ENCODE measurements at regions not wholly inside any gene's neighbourhood (a gene's known extent, or its start where the extent isn't known, plus 50 kb on each side); places are given as distances from the start of the nearest gene placed in this dataset.

DNA sequence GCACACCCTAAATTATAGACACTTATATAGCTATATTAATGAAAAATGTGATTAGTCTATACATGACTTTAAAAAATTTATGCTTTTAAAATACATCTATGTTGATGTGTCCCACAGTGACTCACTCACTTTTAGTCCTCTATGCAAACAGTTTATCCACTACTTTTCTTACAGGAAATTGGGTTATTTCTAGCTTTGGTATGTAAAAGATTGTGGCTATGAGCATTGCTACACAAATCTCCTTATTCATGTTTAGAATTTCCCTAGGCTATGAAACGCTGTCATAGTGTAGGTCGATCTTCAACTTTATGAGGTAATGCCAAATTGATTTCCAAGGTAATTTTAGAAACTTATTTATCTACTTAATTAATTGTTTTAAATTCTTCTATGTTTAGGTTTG, 687.4 kb downstream of the PRR16 start:
- H3K4me3 ChIP-seq (ENCODE audit: low read length): no peak overlapping the region
- DNase-seq (ENCODE audit: low read depth, low spot score): no peak

DNA sequence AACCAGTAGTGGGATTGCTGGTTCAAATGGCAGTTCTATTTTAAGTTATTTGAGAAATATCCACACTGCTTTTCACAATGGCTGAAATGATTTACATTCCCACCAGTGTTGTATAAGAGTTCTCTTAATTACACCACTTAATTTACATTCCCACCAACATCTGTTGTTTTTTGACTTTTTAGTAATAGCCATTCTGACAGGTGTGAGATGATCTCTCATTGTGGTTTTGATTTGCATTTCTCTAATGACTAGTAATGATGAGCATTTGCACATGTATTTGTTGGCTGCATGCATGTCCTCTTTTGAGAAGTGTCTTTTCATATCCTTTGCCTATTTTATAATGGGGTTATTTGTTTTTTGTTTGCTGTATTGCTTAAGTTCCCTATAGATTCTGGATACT, 688.3 kb downstream of the PRR16 start:
- no peak for DNase-seq (ENCODE audit: low read depth, low spot score)
- no peak overlapping the region for H3K4me3 ChIP-seq (ENCODE audit: low read length)

DNA sequence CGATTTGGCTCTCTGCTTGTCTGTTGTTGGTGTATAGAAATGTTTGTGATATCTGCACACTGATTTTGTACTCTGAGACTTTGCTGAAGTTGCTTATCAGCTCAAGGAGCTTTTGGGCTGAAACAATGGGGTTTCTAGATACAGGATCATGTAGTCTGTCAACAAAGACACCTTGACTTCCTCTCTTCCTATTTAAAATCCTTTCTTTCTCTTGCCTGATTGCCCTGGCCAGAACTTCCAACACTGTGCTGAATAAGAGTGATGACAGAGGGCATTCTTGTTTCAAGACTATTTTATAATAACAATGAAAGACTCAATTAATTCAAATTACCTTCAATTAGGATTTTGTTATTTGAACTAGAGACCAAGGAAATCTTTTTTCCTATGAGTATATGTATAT, 692.5 kb downstream of the PRR16 start:
- DNase-seq (ENCODE audit: low read depth, low spot score): no peak
- H3K4me3 ChIP-seq (ENCODE audit: low read length): no peak overlapping the region

DNA sequence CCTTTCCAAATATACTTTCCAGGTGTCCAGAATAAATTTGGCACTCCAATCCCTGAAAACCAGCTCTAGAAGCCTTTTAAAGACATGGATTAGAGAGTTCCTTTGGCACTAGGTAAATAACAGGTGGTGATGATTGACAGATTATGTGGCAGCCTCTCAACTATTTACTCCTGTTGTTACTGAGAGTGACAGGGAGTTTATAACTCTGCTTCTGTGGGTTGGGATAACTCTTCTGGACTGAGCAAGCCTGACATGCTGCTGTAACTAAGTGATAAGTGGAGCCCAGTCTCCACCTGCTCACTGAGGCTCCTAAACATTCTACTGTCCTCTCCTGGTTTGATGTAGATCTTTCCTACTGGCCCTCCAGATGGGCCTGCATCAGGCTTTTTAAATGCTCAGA, 693.2 kb upstream of the FTMT start:
- DNase-seq (ENCODE audit: low read depth, low spot score): no peak
- H3K4me3 ChIP-seq (ENCODE audit: low read length): no peak overlapping the region

DNA sequence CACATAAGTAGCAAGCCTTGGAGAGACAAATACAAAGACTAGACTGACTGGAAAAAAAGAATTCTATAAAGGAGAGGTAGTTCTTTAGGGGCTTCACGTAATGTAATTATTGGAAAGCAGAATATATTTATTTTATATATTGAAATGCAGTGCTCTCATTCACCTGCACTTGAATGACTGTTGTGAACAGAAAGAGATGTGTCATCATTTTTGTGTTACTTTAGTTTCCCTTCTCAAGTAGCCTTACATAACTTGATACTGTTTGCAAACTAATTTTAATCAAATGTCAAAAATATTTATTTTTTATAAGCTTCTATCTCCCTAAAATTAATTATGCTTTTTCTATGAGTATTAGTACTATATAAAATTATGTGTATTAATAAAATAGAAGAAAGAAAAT, 691.1 kb upstream of the FTMT start:
- DNase-seq (ENCODE audit: low read depth, low spot score): no peak
- no peak overlapping the region for H3K4me3 ChIP-seq (ENCODE audit: low read length)

DNA sequence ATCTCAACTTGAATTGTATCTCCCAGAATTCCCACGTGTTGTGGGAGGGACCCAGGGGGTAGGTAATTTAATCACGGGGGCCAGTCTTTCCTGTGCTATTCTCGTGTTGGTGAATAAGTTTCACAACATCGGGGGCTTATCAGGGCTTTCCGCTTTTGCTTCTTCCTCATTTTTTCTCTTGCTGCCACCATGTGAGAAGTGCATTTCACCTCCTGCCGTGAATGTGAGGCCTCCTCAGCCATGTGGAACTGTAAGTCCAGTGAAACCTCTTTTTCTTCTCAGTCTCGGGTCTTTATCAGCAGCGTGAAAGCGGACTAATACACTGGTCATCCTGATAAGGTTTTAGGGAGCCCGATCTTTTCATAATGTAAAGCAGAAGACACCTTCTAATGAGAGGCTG, 687.0 kb upstream of the FTMT start:
- H3K4me3 ChIP-seq (ENCODE audit: low read length): no peak overlapping the region
- DNase-seq (ENCODE audit: low read depth, low spot score): no peak

DNA sequence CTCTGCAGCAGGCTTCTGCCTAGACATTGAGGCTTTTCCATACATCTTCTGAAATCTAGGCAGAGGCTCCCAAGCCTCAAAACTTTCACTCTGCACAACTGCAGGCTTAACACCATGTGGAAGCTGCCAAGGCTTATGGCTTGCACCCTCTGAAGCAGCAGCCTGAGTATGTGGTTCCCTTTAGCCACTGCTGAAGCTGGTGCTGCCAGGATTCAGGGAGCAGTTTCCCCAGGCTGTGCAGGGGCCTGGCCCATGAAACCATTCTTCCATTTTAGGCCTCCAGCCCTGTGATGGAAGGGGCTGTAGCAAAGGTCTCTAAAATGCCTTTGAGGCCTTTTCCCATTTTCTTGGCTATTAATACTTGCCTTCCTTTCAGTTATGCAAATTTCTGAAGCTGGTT, 680.3 kb upstream of the FTMT start:
- H3K4me3 ChIP-seq (ENCODE audit: low read length): no peak overlapping the region
- DNase-seq (ENCODE audit: low read depth, low spot score): no peak

DNA sequence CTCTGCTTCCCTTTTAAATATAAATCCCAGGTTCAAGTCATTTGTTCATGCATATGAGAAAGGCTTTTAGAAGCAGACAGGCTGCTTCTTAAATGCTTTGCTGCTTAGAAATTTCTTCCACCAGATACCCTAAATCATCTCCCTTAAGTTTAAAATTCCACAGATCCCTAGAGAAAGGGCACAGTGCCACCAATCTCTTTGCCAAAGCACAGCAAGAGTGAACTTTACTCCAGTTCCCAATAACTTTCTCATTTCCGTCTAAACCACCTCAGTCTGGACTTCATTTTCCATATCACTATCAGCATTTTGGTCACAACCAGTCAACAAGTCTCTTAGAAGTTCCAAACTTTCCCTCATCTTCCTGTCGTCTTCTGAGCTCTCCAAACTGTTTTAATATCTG, 679.8 kb upstream of the FTMT start:
- no peak overlapping the region for H3K4me3 ChIP-seq (ENCODE audit: low read length)
- DNase-seq (ENCODE audit: low read depth, low spot score): no peak

DNA sequence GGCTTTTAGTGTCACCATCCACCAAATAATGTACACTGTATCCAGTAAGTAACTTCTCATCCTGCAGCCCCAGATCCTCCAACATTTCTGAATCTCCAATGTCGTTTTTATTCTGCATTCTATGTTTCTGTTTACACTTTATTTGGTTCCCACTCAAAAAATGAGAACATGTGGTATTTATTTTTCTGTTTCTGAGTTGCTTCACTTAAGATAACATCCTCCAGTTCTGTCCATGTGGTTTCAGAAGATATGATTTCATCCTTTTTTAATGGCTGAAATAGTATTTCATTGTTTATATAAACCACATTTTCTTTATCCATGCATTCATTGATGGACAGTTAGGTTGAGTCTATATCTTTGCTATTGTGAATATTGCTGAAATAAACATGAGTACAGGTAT, 677.3 kb upstream of the FTMT start:
- H3K4me3 ChIP-seq (ENCODE audit: low read length): no peak overlapping the region
- no peak for DNase-seq (ENCODE audit: low read depth, low spot score)

DNA sequence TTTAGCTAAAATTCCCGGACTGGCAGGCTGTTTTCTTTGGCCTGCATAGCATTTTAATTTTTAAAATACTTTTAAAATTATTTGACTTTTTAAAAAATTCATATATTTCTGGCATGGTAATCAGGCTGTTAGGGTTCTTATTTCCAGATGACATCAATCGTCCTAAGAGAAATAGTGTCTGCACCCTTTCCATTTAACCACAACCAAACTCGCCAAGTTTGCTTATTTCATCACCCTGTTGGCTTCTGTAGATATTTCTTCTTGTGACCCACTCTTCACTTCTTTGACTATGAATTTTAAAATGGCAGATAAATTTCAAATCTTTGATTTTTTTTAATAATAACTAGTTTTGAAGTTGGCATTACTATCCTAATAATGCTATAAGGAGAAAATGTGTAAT, 675.7 kb upstream of the FTMT start:
- no peak for DNase-seq (ENCODE audit: low read depth, low spot score)
- no peak overlapping the region for H3K4me3 ChIP-seq (ENCODE audit: low read length)

DNA sequence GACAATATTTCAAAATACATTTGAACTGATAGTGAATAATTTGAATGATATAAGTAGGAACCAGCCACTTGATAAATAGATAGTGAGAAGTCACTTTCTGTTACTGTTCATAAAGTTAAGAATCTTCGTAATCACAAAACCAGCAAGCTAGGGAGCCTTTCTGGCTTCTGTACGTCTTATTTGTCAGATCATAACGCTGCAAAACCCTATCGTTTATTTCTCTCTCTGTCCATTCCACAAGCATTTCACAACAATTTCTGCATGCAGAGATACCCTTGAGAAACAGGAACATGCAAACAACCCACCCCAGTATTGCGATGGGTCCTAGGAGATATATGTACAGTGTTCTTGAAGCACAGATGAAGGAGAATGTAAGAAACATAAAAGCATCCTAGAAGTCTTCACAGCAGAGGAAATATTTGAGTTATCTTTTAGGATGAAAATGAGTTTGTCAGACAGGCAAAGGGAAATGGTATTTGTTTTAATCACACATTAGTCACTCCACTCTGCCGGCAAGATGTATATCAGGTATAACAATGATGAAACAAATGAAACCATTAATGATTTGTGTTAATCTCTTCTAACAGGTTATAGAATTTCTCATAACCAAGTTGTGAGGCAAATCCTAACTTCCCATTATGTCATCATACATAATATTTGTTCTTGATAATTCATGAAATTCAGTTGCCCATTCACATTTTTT, 668.7 kb upstream of the FTMT start:
- no peak for DNase-seq (ENCODE audit: low read depth, low spot score)
- no peak overlapping the region for H3K4me3 ChIP-seq (ENCODE audit: low read length)

DNA sequence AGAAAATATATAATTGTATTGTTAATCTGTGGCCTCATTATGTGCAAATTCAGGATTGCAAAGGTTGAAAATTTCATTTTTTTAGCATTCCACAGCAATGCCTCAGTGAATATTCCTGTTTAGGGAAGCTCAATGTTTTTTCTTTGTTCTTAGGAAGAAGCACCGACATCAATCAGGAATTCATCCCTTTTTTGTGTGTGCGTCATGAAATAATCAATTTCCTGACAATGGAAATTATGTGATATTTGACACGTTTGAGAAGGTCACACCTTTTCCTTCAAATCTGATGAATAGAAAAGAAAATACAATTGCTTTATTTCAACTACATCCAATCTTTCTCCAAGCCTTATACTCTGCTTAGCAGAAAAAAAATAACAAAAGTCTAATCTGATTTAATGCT, 662.8 kb upstream of the FTMT start:
- H3K4me3 ChIP-seq (ENCODE audit: low read length): no peak overlapping the region
- DNase-seq (ENCODE audit: low read depth, low spot score): no peak

DNA sequence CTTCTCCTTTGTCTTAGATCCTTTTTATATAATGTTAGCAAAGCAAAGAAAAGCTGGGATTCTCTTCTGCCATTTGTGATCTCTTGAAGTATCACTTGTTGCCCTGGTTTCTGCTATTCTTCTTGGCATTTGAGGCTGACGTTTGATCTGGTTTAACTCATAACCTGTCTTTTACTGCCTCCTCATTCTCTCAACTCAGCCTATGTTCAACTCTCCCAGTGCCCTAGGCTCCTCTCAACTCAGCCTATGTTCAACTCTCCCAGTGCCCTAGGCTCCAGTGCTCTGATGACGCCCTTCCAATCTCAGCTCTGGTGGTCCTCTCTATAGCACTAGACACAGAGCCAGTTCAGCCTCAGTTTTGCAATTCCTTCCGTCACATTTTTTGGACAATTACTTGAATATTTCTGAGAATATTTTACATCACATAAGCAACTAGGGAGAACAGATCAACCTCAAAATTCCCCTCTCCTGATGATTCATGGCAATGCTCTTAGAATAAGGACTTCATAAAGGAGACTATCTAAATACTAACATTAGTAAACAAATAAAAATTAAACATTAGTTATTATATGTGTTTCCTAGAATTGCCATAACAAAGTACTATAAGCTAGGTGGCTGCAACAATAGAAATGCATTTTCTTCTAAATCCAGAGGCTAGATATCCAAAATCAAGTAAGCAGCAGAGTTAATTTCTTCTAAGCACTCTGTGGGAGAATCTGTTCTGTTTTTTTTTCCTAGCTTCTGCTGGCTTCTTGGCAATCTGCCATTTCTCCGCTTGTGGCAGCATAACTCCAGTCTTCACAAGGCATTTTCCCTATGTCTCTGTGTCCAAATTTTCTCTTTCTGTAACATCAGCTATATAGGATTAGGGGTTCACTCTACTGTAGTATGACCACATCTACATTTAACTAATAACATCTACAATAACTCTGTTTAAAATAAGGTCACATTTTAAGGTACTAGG, 662.1 kb upstream of the FTMT start:
- H3K4me3 ChIP-seq (ENCODE audit: low read length): no peak overlapping the region
- DNase-seq (ENCODE audit: low read depth, low spot score): no peak

DNA sequence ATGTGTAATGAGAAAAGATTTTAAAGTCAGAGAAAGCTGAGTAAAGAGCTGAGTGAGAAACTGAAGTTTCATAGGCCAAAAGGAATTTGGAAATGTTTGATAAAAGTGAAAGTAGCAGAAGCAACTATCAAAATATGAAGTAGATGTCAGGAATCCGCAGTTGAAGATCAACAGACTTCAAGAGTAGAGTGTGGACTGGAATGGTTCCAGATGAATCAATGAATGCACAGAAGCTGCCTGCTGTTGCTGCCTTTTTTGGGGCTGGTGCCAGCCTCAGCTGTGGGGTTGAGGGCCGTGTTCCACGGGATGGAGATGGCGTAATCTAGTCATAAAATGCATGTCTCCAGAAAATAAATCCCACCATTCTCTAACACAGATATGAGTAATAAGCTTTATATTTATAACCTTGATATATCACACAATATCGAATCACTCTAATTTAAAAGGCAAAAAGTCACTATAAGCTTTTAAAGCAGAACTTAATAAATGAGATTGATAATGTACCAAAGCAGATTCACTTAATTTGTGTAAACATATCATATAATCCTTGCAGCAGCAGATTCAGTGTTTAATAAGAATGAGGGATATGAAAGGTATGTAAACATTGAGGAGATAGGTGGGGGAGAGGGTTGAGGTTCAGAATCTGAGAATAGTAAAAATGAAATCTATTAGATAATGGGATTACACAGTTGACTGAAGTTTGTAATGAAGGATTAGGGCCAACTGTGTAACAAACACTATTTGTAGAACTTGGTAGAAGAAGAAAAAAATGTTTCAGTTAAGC, 652.3 kb upstream of the FTMT start:
- H3K4me3 ChIP-seq (ENCODE audit: low read length): no peak overlapping the region
- DNase-seq (ENCODE audit: low read depth, low spot score): no peak

DNA sequence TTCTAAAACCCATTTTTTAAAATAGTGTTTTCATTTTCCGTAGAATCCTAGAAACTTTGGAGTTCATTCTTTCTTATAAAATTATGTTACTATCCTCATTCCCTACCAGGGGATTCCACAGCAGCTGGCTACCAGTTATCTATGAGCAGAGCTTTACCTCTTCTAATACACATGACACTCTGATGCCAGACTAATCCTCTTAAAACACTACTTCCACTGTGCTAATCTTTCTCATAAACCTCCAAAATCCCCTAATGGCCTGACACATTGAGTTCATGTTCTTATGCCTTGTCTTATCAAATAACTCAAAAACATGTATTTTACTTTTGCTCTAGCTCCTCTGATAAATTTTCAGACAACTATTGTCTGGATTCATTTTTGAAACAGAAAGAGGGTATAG, 633.6 kb upstream of the FTMT start:
- H3K4me3 ChIP-seq (ENCODE audit: low read length): no peak overlapping the region
- no peak for DNase-seq (ENCODE audit: low read depth, low spot score)

DNA sequence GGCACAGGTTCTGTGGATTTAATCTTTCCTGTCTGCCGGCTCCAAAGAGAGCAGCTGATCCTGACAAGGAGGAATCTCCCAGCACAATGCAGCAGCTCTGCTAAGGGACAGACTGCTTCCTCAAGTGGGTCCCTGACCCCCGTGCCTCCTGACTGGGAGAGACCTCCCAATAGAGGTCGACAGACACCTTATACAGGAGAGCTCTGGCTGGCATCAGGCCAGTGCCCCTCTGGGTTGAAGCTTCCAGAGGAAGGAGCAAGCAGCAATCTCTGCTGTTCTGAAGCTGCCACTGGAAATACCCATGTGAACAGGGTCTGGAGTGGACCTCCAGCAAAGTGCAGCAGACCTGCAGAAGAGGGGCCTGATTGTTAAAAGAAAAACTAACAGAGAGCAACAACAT, 630.2 kb upstream of the FTMT start:
- no peak overlapping the region for H3K4me3 ChIP-seq (ENCODE audit: low read length)
- no peak for DNase-seq (ENCODE audit: low read depth, low spot score)

DNA sequence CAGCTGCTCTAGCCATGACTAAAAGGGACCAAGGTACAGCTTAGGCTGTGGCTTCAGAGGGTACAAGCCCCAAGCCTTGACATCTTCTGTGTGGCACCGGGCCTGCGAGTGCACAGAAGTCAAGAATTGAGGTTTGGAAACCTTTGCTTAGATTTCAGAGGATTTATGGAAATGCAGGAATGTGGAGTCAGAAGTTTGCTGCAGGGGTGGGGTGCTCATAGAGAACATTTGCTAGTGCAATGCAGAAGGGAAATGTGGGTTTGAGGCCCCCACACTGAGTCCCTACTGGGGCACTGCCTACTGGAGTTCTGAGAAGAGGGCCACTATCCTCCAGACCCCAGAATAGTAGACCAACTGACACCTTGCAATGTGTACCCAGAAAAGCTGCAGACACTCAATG, 624.9 kb upstream of the FTMT start:
- no peak overlapping the region for H3K4me3 ChIP-seq (ENCODE audit: low read length)
- no peak for DNase-seq (ENCODE audit: low read depth, low spot score)

DNA sequence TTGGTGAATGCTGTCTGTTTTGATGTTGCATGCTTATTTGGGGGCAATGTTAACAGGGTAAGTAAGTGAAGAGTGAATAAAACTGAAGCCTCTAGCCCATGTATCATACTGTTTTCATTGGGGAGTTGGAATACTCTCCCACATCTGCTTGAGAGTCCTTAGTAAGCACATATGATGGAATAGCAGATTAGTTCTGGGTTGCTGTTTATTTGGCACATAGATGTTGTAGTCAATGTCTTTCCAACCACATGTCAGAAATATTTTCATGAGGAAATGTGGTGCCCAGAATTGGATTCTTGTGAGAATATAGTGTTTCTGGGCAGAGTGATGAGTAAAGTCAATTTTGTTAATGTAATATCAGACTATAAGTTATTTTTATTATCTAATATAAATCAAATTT, 611.7 kb upstream of the FTMT start:
- H3K4me3 ChIP-seq (ENCODE audit: low read length): no peak overlapping the region
- no peak for DNase-seq (ENCODE audit: low read depth, low spot score)

DNA sequence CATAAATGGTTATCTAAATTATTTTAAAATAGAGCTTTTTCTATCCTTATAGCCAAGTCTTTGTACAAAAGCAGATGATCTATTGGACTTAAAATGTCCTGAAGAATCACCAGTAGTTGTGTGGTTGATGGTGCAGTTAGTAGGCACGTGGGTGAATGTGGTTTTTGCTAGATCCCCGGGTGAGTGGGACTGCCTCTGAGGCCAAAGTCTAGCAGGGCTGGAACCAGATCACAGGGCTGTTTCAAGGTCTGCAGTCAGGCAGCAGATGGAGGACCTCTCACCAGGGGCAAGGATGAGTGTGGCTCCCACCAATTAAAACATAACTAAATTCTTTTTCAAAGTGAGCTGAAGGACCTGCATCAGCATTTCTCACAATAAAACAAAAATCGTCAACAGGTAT, 604.7 kb upstream of the FTMT start:
- no peak overlapping the region for H3K4me3 ChIP-seq (ENCODE audit: low read length)
- no peak for DNase-seq (ENCODE audit: low read depth, low spot score)

DNA sequence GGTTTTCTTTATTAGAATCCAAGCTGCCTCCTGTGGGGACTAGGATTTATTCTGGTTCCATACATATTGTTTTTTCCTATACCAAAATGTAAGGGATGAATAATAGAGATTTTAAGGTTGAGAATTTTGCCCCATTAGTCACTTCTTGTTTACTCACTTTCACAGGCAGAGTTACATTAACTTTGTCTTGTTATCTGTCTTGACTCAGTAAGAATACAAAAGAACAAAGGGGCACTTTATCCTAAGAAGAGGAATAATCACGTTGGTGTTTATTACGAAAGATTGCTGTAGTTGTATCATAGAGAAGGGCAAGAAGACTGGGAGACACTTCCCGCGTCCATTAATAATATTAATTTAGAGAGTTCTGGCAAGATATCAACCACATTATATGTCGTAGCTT, 599.7 kb upstream of the FTMT start:
- no peak for DNase-seq (ENCODE audit: low read depth, low spot score)
- no peak overlapping the region for H3K4me3 ChIP-seq (ENCODE audit: low read length)
